PC-3 (cell line): ENCODE measurements at regions not wholly inside any gene's neighbourhood (a gene's known extent, or its start where the extent isn't known, plus 50 kb on each side); places are given as distances from the start of the nearest gene placed in this dataset.

Source experiments
- ATAC-seq: fragments of 200-7000 bp; cut with Tn5 transposase; 2 replicates; pipeline ENCODE4 v1.9.1; 2020; ENCODE audit warnings: mild to moderate bottlenecking, moderate library complexity
- BruUV-seq: library from RNA; stranded (reverse); fragments of 400-500 nt; replicated peaks from 2 replicates; lab custom pipeline; 2021; lab: Mats Ljungman, UMichigan
- CTCF ChIA-PET: fragments of 300-600 bp; sonication (Branson Sonifier 250); formaldehyde crosslinking; loops from one replicate; lab custom pipeline; 2022; ENCODE audit warnings: antibody characterized with exemption; lab: Charles Lee
- POLR2A ChIA-PET: fragments of 300-600 bp; sonication (Branson Sonifier 250); formaldehyde crosslinking; loops from one replicate; lab custom pipeline; 2022; ENCODE audit warnings: antibody characterized with exemption; ENCODE audit not compliant: unreplicated experiment; lab: Charles Lee
- DNase-seq: peaks from one replicate; pipeline ENCODE4 v3.0.0-alpha.2; 2015
- H2AFZ ChIP-seq: fragments of 300-600 bp; sonication (generic); 2 replicates; pipeline ENCODE4 v1.6.0; 2016; ENCODE audit warnings: antibody characterized with exemption, low read length
- H3F3A ChIP-seq: fragments of 300-600 bp; sonication (generic); one replicate; pipeline ENCODE4 v1.6.0; 2017; ENCODE audit warnings: antibody characterized with exemption, low read length, control low read depth, mild to moderate bottlenecking; ENCODE audit not compliant: unreplicated experiment
- H3K27ac ChIP-seq: fragments of 300-600 bp; sonication (generic); 2 replicates; pipeline ENCODE4 v1.5.1; 2016; ENCODE audit warnings: mild to moderate bottlenecking, low read length
- H3K27me3 ChIP-seq: fragments of 300-600 bp; sonication (generic); 2 replicates; pipeline ENCODE4 v1.6.1; 2016; ENCODE audit warnings: low read length, mixed read lengths
- H3K36me3 ChIP-seq: fragments of 300-600 bp; sonication (generic); 2 replicates; pipeline ENCODE4 v1.6.1; 2016; ENCODE audit warnings: low read depth, mixed run types, low read length, mixed read lengths
- H3K4me1 ChIP-seq: fragments of 300-600 bp; sonication (generic); 2 replicates; pipeline ENCODE4 v1.5.1; 2016; ENCODE audit warnings: low read length; ENCODE audit not compliant: insufficient read depth
- H3K4me2 ChIP-seq: fragments of 300-600 bp; sonication (generic); 2 replicates; pipeline ENCODE4 v1.6.0; 2016; ENCODE audit warnings: low read length
- H3K4me3 ChIP-seq: fragments of 300-600 bp; sonication (generic); 2 replicates; pipeline ENCODE4 v1.5.1; 2016; ENCODE audit warnings: mild to moderate bottlenecking, low read length, mixed read lengths
- H3K79me2 ChIP-seq: fragments of 300-600 bp; sonication (generic); 2 replicates; pipeline ENCODE4 v1.6.1; 2017; ENCODE audit warnings: low read length, mixed read lengths
- H3K9ac ChIP-seq: fragments of 300-600 bp; sonication (generic); 2 replicates; pipeline ENCODE4 v1.6.0; 2016; ENCODE audit warnings: mild to moderate bottlenecking, low read length
- H3K9me2 ChIP-seq: fragments of 300-600 bp; sonication (generic); replicated peaks from 2 replicates; pipeline ENCODE4 v1.6.1; 2016; ENCODE audit warnings: mixed run types, low read length, mixed read lengths
- H3K9me3 ChIP-seq: fragments of 300-600 bp; sonication (generic); 2 replicates; pipeline ENCODE4 v1.6.1; 2016; ENCODE audit warnings: low read length, mixed read lengths
- H4K20me1 ChIP-seq: fragments of 300-600 bp; sonication (generic); 2 replicates; pipeline ENCODE4 v1.6.1; 2016; ENCODE audit warnings: low read length, mixed read lengths
- CTCF ChIP-seq: fragments of 300-600 bp; sonication (generic); conservative IDR thresholded peaks from 2 replicates; pipeline ENCODE4 v1.5.1; 2017; ENCODE audit warnings: antibody characterized with exemption, low read depth, mild to moderate bottlenecking, low read length
- EZH2 ChIP-seq: fragments of 300-600 bp; sonication (generic); IDR thresholded peaks from one replicate; pipeline ENCODE4 v1.6.1; 2017; ENCODE audit warnings: antibody characterized with exemption, mild to moderate bottlenecking, low read length; ENCODE audit not compliant: unreplicated experiment
- EZH2phosphoT487 ChIP-seq: fragments of 300-600 bp; sonication (generic); IDR thresholded peaks from 2 replicates; pipeline ENCODE4 v1.6.1; 2018; ENCODE audit warnings: mild to moderate bottlenecking, antibody characterized with exemption, low read length, borderline replicate concordance
- intact Hi-C: fragments of 100-400 bp; cut with micrococcal nuclease; formaldehyde crosslinking; loops from 2 replicates; pipeline ENCODE4 v1.9.0; 2023

GRCh38 chr2:65739927-65740326, 307.5 kb upstream of the SPRED2 start:
- intact Hi-C loops, result no loop called here
- peaks cover 37% of the 10 kb centered on the region for H3K27me3 ChIP-seq
- H3K9ac ChIP-seq, result no peak overlapping the region
- ATAC-seq (no peak), DNase-seq (no peak)
- H2AFZ ChIP-seq, result no peak overlapping the region
- no peak overlapping the region for H3K27ac ChIP-seq
- ChIA-PET CTCF (no interaction called here), POLR2A (no interaction called here)
- H3K4me1 ChIP-seq, result no peaks in the 10 kb centered on the region
- no peak overlapping the region for H3K4me2 ChIP-seq
- no peaks in the 10 kb centered on the region for H3K9me3 ChIP-seq
- no peaks in the 10 kb centered on the region for H3K79me2 ChIP-seq
- H3F3A ChIP-seq, result no peaks in the 10 kb centered on the region
- no peaks in the 10 kb centered on the region for H3K9me2 ChIP-seq
- no peaks in the 10 kb centered on the region for H3K36me3 ChIP-seq
- TF ChIP-seq EZH2 (no peak), CTCF (no peak), EZH2phosphoT487 (no peak)
- H3K4me3 ChIP-seq, result no peak overlapping the region
- no TSS peak for BruUV-seq
- H4K20me1 ChIP-seq, result no peaks in the 10 kb centered on the region

GRCh38 chr2:65737452-65738011, 305.1 kb upstream of the SPRED2 start:
- H3K79me2 ChIP-seq, result no peaks in the 10 kb centered on the region
- no peak overlapping the region for H3K9ac ChIP-seq
- no peaks in the 10 kb centered on the region for H3K4me1 ChIP-seq
- TF ChIP-seq EZH2phosphoT487, result no peak
- no peak for TF ChIP-seq CTCF
- no peak for TF ChIP-seq EZH2
- no peaks in the 10 kb centered on the region for H3K36me3 ChIP-seq
- no peak overlapping the region for H3K4me2 ChIP-seq
- no peaks in the 10 kb centered on the region for H4K20me1 ChIP-seq
- H3F3A ChIP-seq, result no peaks in the 10 kb centered on the region
- DNase-seq, result no peak
- ATAC-seq, result no peak
- peaks cover 30% of the 10 kb centered on the region for H3K27me3 ChIP-seq
- no peak overlapping the region for H2AFZ ChIP-seq
- intact Hi-C loops, result no loop called here
- H3K9me2 ChIP-seq, result no peaks in the 10 kb centered on the region
- ChIA-PET CTCF (no interaction called here), POLR2A (no interaction called here)
- BruUV-seq, result no TSS peak
- no peaks in the 10 kb centered on the region for H3K9me3 ChIP-seq
- no peak overlapping the region for H3K27ac ChIP-seq
- no peak overlapping the region for H3K4me3 ChIP-seq

- no peaks in the 10 kb centered on the region for H3K79me2 ChIP-seq
- peaks cover 31% of the 10 kb centered on the region for H3K4me1 ChIP-seq
- DNase-seq, result no peak
- no peak overlapping the region for H2AFZ ChIP-seq
- no peaks in the 10 kb centered on the region for H3K36me3 ChIP-seq
- H3K27me3 ChIP-seq, result no peaks in the 10 kb centered on the region; the same call in 1 of the 2 replicates
- ATAC-seq, result no peak
- H3K9me3 ChIP-seq, result no peaks in the 10 kb centered on the region
- 0 out of 2 replicates have a peak, but pooled peaks cover 3% of the 10 kb centered on the region for H3K9me2 ChIP-seq
- H4K20me1 ChIP-seq, result no peaks in the 10 kb centered on the region
- intact Hi-C loops, result no loop called here
- no peak overlapping the region for H3K4me2 ChIP-seq
- no TSS peak for BruUV-seq
- H3K9ac ChIP-seq, result no peak overlapping the region
- no peaks in the 10 kb centered on the region for H3F3A ChIP-seq
- POLR2A ChIA-PET, result interaction anchor here (0.6 kb wide), 1 partner anchor 682 kb away, joined by 6 read pairs; no protein-coding TSS in a partner anchor
- CTCF ChIA-PET, result no interaction called here
- no peak for TF ChIP-seq EZH2phosphoT487
- no peak for TF ChIP-seq CTCF
- no peak for TF ChIP-seq EZH2
- no peak overlapping the region for H3K27ac ChIP-seq
- no peak overlapping the region for H3K4me3 ChIP-seq
These were observed 299.1 kb upstream of the SPRED2 start for GRCh38 chr2:65731476-65731875.
